DMS114 treated with DMSO at 0.1 percent for 48 hours (cell line): ENCODE measurements at regions not wholly inside any gene's neighbourhood (a gene's known extent, or its start where the extent isn't known, plus 50 kb on each side); places are given as distances from the start of the nearest gene placed in this dataset.

Source experiments
- DNase-seq: peaks from one replicate; lab custom pipeline; 2025; ENCODE audit not compliant: unreplicated experiment; lab: John Stamatoyannopoulos, UW

- no peak for DNase-seq
Measured at GRCh38 chr19:30209617-30210600, 162.3 kb upstream of the ZNF536 start.

- DNase-seq: no peak
Measured at GRCh38 chr19:30212574-30212973, 159.6 kb upstream of the ZNF536 start.

GRCh38 chr19:30214651-30215051 lies 157.5 kb upstream of the ZNF536 start:
- no peak for DNase-seq

GRCh38 chr19:30215248-30215647 lies 156.9 kb upstream of the ZNF536 start:
- no peak for DNase-seq

- DNase-seq: no peak
Measured at GRCh38 chr19:30216453-30216852, 155.7 kb upstream of the ZNF536 start.

GRCh38 chr19:30217461-30217860 lies 154.7 kb upstream of the ZNF536 start:
- DNase-seq: no peak

- no peak for DNase-seq
Measured at GRCh38 chr19:30219702-30220101, 152.5 kb upstream of the ZNF536 start.

GRCh38 chr19:30221176-30221575 lies 151.0 kb upstream of the ZNF536 start:
- no peak for DNase-seq

- no peak for DNase-seq
Measured at GRCh38 chr19:30222428-30222873, 149.7 kb upstream of the ZNF536 start.

- no peak for DNase-seq
Measured at GRCh38 chr19:30222992-30223865, 149.0 kb upstream of the ZNF536 start.

GRCh38 chr19:30223866-30224688 lies 148.1 kb upstream of the ZNF536 start:
- DNase-seq: no peak

GRCh38 chr19:30224689-30225606 lies 147.2 kb upstream of the ZNF536 start:
- peak; percentile 46 for DNase-seq

- DNase-seq: no peak
Measured at GRCh38 chr19:30225676-30226463, 146.3 kb upstream of the ZNF536 start.

GRCh38 chr19:30226464-30227011 lies 145.6 kb upstream of the ZNF536 start:
- DNase-seq: peak; percentile 27

GRCh38 chr19:30227012-30227621 lies 145.1 kb upstream of the ZNF536 start:
- DNase-seq: no peak

GRCh38 chr19:30227661-30228112 lies 144.5 kb upstream of the ZNF536 start:
- peak; percentile 48 for DNase-seq

GRCh38 chr19:30228113-30228834 lies 143.9 kb upstream of the ZNF536 start:
- no peak for DNase-seq
